Sigmoid colon (tissue), 6 donors: ENCODE measurements at regions not wholly inside any gene's neighbourhood (a gene's known extent, or its start where the extent isn't known, plus 50 kb on each side); places are given as distances from the start of the nearest gene placed in this dataset.

Experiments
- DNase-seq: peaks from one replicate; pipeline ENCODE4 v3.0.0-alpha.2; 2019
- H3K27ac ChIP-seq, 4 donors: fragments of 200-600 bp; sonication (generic); one replicate each; pipeline ENCODE4 v1.5.1; 2016 to 2019; ENCODE audit warnings: mild to moderate bottlenecking in 1 of 4
- H3K27me3 ChIP-seq, 3 donors: fragments of 200-600 bp; sonication (generic); one replicate each; pipeline ENCODE4 v1.5.1; 2019; ENCODE audit warnings: mild to moderate bottlenecking in 1 of 3
- H3K36me3 ChIP-seq, 4 donors: fragments of 200-600 bp; sonication (generic); one replicate each; pipeline ENCODE4 v1.5.1; 2016 to 2019
- H3K4me1 ChIP-seq, 4 donors: fragments of 200-600 bp; sonication (generic); one replicate each; pipeline ENCODE4 v1.5.1; 2017 to 2019
- H3K4me3 ChIP-seq, 4 donors: fragments of 200-600 bp; sonication (generic); one replicate each; pipeline ENCODE4 v1.5.1; 2017 to 2019; ENCODE audit warnings: mild to moderate bottlenecking in 2 of 4, moderate library complexity in 1 of 4
- H3K9me3 ChIP-seq, 4 donors: fragments of 200-600 bp in 3 of 4; sonication (generic) in 3 of 4; one replicate each; pipeline versions ENCODE4 v1.5.1 to v1.6.1; 2013 to 2019
- CTCF ChIP-seq, 4 experiments: fragments of 450-650 bp in 3 of 4; fragments of 200-600 bp in 1 of 4; IDR thresholded peaks; one replicate each; pipeline ENCODE4 v1.5.1; 2016 to 2019; ENCODE audit warnings: antibody characterized with exemption in 4 of 4, mild to moderate bottlenecking in 3 of 4, moderate library complexity in 2 of 4
- EP300 ChIP-seq, 4 donors: sonication (generic); formaldehyde crosslinking; IDR thresholded peaks; one replicate each; pipeline ENCODE4 v1.6.1; 2017; ENCODE audit warnings: antibody characterized with exemption in 4 of 4
- POLR2A ChIP-seq, 2 donors: fragments of 450-650 bp; IDR thresholded peaks; one replicate each; pipeline ENCODE4 v1.6.1; 2016; ENCODE audit warnings: antibody characterized with exemption in 2 of 2, mild to moderate bottlenecking in 2 of 2, moderate library complexity in 2 of 2
- POLR2AphosphoS5 ChIP-seq, 4 donors: sonication (generic); formaldehyde crosslinking; IDR thresholded peaks; one replicate each; pipeline ENCODE4 v1.6.1; 2017; ENCODE audit warnings: antibody characterized with exemption in 4 of 4
- WGBS, 2 donors: extraction: QIAGEN DNeasy Blood & Tissue Kit; methylation state at CpG; one replicate each; pipeline ENCODE4 v1.1.7; 2013; 5-methylcytosine and 5-hydroxymethylcytosine counted together
- intact Hi-C: fragments of 100-400 bp; cut with DNase I; formaldehyde crosslinking; loops from one replicate; pipeline ENCODE4 v1.15.1; 2023
- donor health status: healthy with polysubstance abuse.
- donor health status: healthy.

GRCh38 chr14:45728434-45729225 lies 475.6 kb upstream of the MIS18BP1 start:
- H3K27ac ChIP-seq = no peak overlapping the region
- no peaks in the 10 kb centered on the region for H3K9me3 ChIP-seq
- TF ChIP-seq POLR2A (IDR thresholded peaks at IDR 0.05) (no peak), EP300 (IDR thresholded peaks at IDR 0.05) (no peak), POLR2AphosphoS5 (IDR thresholded peaks at IDR 0.05) (no peak), CTCF (IDR thresholded peaks at IDR 0.05) (no peak)
- H3K36me3 ChIP-seq = no peaks in the 10 kb centered on the region
- no peaks in the 10 kb centered on the region for H3K4me1 ChIP-seq
- H3K27me3 ChIP-seq = no peaks in the 10 kb centered on the region
- no peak for DNase-seq
- intact Hi-C loops = no loop called here
- H3K4me3 ChIP-seq = no peak overlapping the region
- WGBS, 2 donors = 43 to 79% methylated on average over 3 of the region's 3 CpGs

- Histone ChIP-seq H3K4me1 (no peaks in the 10 kb centered on the region), H3K9me3 (no peaks in the 10 kb centered on the region), H3K36me3 (no peaks in the 10 kb centered on the region), H3K27ac (no peak overlapping the region), H3K27me3 (no peaks in the 10 kb centered on the region), H3K4me3 (no peak overlapping the region)
- intact Hi-C loops = no loop called here
- 81 to 87% methylated on average over 1 of the region's 1 CpG for WGBS, 2 donors
- no peak for TF ChIP-seq POLR2AphosphoS5 (IDR thresholded peaks at IDR 0.05)
- TF ChIP-seq EP300 (IDR thresholded peaks at IDR 0.05) = no peak
- TF ChIP-seq POLR2A (IDR thresholded peaks at IDR 0.05) = no peak
- no peak for TF ChIP-seq CTCF (IDR thresholded peaks at IDR 0.05)
- DNase-seq = no peak
Observed at GRCh38 chr14:45727133-45727532, 474.1 kb upstream of the MIS18BP1 start.

GRCh38 chr14:45721472-45721871 lies 468.5 kb upstream of the MIS18BP1 start:
- Histone ChIP-seq H3K27me3 (no peaks in the 10 kb centered on the region), H3K27ac (no peak overlapping the region), H3K36me3 (no peaks in the 10 kb centered on the region), H3K4me1 (no peaks in the 10 kb centered on the region), H3K4me3 (no peak overlapping the region), H3K9me3 (no peaks in the 10 kb centered on the region)
- intact Hi-C loops = no loop called here
- TF ChIP-seq CTCF (IDR thresholded peaks at IDR 0.05) (no peak), POLR2AphosphoS5 (IDR thresholded peaks at IDR 0.05) (no peak), EP300 (IDR thresholded peaks at IDR 0.05) (no peak), POLR2A (IDR thresholded peaks at IDR 0.05) (no peak)
- no peak for DNase-seq

- WGBS, 2 donors = 71 to 82% methylated on average over 9 of the region's 9 CpGs
- Histone ChIP-seq H3K4me3 (no peak overlapping the region), H3K9me3 (no peaks in the 10 kb centered on the region), H3K4me1 (no peaks in the 10 kb centered on the region), H3K27ac (no peak overlapping the region), H3K36me3 (no peaks in the 10 kb centered on the region), H3K27me3 (no peaks in the 10 kb centered on the region)
- TF ChIP-seq CTCF (IDR thresholded peaks at IDR 0.05) (no peak), POLR2A (IDR thresholded peaks at IDR 0.05) (no peak), EP300 (IDR thresholded peaks at IDR 0.05) (no peak), POLR2AphosphoS5 (IDR thresholded peaks at IDR 0.05) (no peak)
- DNase-seq = no peak
- intact Hi-C loops = no loop called here
Observed at GRCh38 chr14:45716572-45716971, 463.6 kb upstream of the MIS18BP1 start.

- no peaks in the 10 kb centered on the region for H3K9me3 ChIP-seq
- no peaks in the 10 kb centered on the region for H3K4me1 ChIP-seq
- no peaks in the 10 kb centered on the region for H3K27me3 ChIP-seq
- intact Hi-C loops = no loop called here
- WGBS, 2 donors = 89 to 98% methylated on average over 1 of the region's 1 CpG
- DNase-seq = no peak
- H3K4me3 ChIP-seq = no peak overlapping the region
- H3K27ac ChIP-seq = no peak overlapping the region
- H3K36me3 ChIP-seq = no peaks in the 10 kb centered on the region
- TF ChIP-seq EP300 (IDR thresholded peaks at IDR 0.05) (no peak), CTCF (IDR thresholded peaks at IDR 0.05) (no peak), POLR2AphosphoS5 (IDR thresholded peaks at IDR 0.05) (no peak), POLR2A (IDR thresholded peaks at IDR 0.05) (no peak)
Observed at GRCh38 chr14:45715946-45716345, 462.9 kb upstream of the MIS18BP1 start.
